Bronchial epithelial cell (primary cell): ENCODE measurements at regions not wholly inside any gene's neighbourhood (a gene's known extent, or its start where the extent isn't known, plus 50 kb on each side); places are given as distances from the start of the nearest gene placed in this dataset.

Source experiments
- DNase-seq: peaks from one replicate; pipeline ENCODE4 v3.0.0-alpha.2; 2010; ENCODE audit warnings: low read depth
- FAIRE-seq: peaks from 2 replicates; lab custom pipeline; 2011; peaks lifted over from hg19 to GRCh38; lab: Jason Lieb, UNC
- H3K27me3 ChIP-seq: 2 replicates; pipeline ENCODE4 v1.5.1; 2011; ENCODE audit warnings: low read length; ENCODE audit not compliant: control insufficient read depth, insufficient read depth
- H3K36me3 ChIP-seq: 2 replicates; pipeline ENCODE4 v1.5.1; 2011; ENCODE audit warnings: low read length; ENCODE audit not compliant: control insufficient read depth, insufficient read depth
- H3K4me3 ChIP-seq: 2 replicates; pipeline ENCODE4 v1.5.1; 2011; ENCODE audit warnings: mild to moderate bottlenecking, low read depth, low read length, control low read depth
- CTCF ChIP-seq: IDR thresholded peaks from 2 replicates; pipeline ENCODE4 v1.5.1; 2011; ENCODE audit warnings: mild to moderate bottlenecking, moderate library complexity, low read length, control low read depth, inconsistent platforms; ENCODE audit not compliant: insufficient read depth, severe bottlenecking

GRCh38 chr17:79202480-79202879 is 127.9 kb downstream of the ENGASE start:
- Histone ChIP-seq H3K36me3 (no peaks in the 10 kb centered on the region), H3K4me3 (no peak overlapping the region), H3K27me3 (peaks cover 7% of the 10 kb centered on the region)
- FAIRE-seq: no peak
- no peak for TF ChIP-seq CTCF
- DNase-seq: no peak

GRCh38 chr17:79201536-79202227 is 127.1 kb downstream of the ENGASE start:
- H3K27me3 ChIP-seq: peaks cover 7% of the 10 kb centered on the region

GRCh38 chr17:79201119-79201518 is 126.5 kb downstream of the ENGASE start:
- FAIRE-seq: no peak
- peaks cover 7% of the 10 kb centered on the region for H3K27me3 ChIP-seq
- TF ChIP-seq CTCF: no peak

More at GRCh38 chr17:79201536-79202227, 127.1 kb downstream of the ENGASE start:
- Histone ChIP-seq H3K4me3 (no peak overlapping the region), H3K36me3 (no peaks in the 10 kb centered on the region)
- no peak for FAIRE-seq
- no peak for TF ChIP-seq CTCF
- peak; percentile 21 for DNase-seq

GRCh38 chr17:79196913-79197312 is 122.3 kb downstream of the ENGASE start:
- H3K4me3 ChIP-seq: no peak overlapping the region
- TF ChIP-seq CTCF: no peak
- no peaks in the 10 kb centered on the region for H3K36me3 ChIP-seq
- FAIRE-seq (no peak), DNase-seq (no peak)
- H3K27me3 ChIP-seq: peaks cover 6% of the 10 kb centered on the region

More at GRCh38 chr17:79201119-79201518, 126.5 kb downstream of the ENGASE start:
- Histone ChIP-seq H3K36me3 (no peaks in the 10 kb centered on the region), H3K4me3 (no peak overlapping the region)
- DNase-seq: no peak

- no peak for TF ChIP-seq CTCF
- peak; percentile 5 for DNase-seq
- no peaks in the 10 kb centered on the region for H3K36me3 ChIP-seq
- FAIRE-seq: no peak
- H3K4me3 ChIP-seq: no peak overlapping the region
- peaks cover 3% of the 10 kb centered on the region for H3K27me3 ChIP-seq
These were observed 118.1 kb downstream of the ENGASE start for GRCh38 chr17:79192503-79193351.
